ENCODE measurements at regions not wholly inside any gene's neighbourhood (a gene's known extent, or its start where the extent isn't known, plus 50 kb on each side); places are given as distances from the start of the nearest gene placed in this dataset.
A peak's percentile ranks its signal among the peaks of the same experiment; 100 is the strongest.

DNA sequence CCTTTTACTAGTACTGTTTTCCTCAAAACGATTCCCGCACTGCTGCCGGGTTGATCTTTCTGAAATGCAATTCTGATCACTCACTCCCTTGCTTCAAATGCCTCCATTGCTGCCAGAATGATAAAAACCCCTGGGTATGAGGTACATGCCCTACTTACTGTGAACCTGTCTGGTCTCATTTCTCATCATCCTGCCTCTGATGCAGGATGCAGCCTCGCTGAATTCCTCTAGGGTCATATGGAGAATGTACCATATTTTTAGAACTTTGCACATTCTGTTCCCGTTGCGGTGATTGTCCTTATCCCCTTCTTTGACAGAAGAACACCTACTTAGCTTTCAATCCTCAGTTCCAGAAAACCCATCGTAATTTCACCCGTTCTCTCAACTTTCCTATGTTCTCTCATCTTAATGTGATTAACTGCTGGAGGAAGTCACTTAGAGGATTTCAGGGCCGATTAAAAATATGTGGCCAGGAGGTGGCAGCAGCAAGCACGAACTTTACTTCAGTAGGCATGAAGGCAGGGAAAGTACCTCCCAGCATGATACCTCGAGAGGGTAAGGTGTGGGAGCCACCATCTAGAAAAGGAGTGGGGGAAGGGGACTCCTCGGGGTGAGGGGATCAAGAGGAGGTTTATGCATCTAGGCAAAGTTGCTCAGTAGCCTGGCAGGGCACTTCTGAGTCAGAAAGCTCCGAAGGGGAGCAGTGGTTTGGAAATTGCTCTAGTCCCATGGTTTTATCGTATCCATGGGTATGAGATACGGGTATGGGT, 361.5 kb upstream of the ZP4 start:
- TF ChIP-seq, protein P1, sequence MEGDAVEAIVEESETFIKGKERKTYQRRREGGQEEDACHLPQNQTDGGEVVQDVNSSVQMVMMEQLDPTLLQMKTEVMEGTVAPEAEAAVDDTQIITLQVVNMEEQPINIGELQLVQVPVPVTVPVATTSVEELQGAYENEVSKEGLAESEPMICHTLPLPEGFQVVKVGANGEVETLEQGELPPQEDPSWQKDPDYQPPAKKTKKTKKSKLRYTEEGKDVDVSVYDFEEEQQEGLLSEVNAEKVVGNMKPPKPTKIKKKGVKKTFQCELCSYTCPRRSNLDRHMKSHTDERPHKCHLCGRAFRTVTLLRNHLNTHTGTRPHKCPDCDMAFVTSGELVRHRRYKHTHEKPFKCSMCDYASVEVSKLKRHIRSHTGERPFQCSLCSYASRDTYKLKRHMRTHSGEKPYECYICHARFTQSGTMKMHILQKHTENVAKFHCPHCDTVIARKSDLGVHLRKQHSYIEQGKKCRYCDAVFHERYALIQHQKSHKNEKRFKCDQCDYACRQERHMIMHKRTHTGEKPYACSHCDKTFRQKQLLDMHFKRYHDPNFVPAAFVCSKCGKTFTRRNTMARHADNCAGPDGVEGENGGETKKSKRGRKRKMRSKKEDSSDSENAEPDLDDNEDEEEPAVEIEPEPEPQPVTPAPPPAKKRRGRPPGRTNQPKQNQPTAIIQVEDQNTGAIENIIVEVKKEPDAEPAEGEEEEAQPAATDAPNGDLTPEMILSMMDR (IDR thresholded peaks at IDR 0.05): peak in 1 of 4 experiments; percentile 37
- TF ChIP-seq POLR2AphosphoS5 (IDR thresholded peaks at IDR 0.05): no peak
- TF ChIP-seq EP300 (IDR thresholded peaks at IDR 0.05): no peak

All from sigmoid colon (tissue), 4 donors.